HPDE6-E6E7 (cell line): ENCODE measurements at regions not wholly inside any gene's neighbourhood (a gene's known extent, or its start where the extent isn't known, plus 50 kb on each side); places are given as distances from the start of the nearest gene placed in this dataset.
"Not testable (repeated sequence)": the region's sequence is repeated elsewhere in the genome, so short reads cannot be mapped to it uniquely, and the experiment has no call there.

ENCODE experiments used
- DNase-seq: peaks from one replicate; pipeline ENCODE4 v3.0.0; 2011; ENCODE audit warnings: missing footprints; ENCODE audit errors: extremely low spot score

DNA sequence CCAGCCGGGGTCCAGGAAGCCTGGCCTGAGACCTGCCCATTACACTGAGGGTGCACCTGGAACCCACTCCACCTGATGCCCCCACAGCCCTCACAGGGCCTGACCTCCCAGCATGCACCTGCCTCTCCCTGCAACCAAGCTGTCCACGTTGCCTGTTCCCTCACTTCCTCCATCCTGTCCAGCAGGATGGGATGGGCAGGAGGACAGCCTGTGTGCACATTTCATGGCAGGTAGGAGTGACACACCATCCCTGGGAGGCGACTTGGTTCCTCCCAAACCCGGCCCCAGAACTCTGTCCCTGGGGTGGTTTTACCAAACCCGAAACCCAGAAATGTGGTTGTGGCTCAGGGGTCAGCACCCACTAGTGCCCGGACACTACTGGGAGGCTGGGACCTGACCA lies 203.8 kb upstream of the ZNF519 start:
- not testable (repeated sequence) for DNase-seq

DNA sequence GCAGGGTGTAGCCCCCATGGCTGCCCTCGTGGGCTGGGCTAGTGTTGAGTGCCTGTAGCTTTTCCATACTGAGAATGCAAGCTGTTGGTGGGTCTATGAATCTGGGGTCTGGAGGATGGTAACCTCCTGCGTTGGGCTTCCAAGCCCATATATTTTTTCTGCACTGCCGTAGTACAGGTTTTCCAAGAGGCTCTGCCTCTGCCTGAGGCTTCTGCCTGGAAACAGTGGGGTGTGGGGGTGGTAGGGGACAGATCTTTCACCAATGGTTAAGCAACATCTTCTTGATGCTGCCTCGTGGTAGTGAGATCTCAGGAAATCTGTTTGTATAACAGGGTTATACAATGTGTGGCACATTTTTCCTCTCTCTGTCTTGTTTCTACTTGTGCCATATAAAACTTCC lies 189.0 kb upstream of the ZNF519 start:
- DNase-seq: not testable (repeated sequence)

DNA sequence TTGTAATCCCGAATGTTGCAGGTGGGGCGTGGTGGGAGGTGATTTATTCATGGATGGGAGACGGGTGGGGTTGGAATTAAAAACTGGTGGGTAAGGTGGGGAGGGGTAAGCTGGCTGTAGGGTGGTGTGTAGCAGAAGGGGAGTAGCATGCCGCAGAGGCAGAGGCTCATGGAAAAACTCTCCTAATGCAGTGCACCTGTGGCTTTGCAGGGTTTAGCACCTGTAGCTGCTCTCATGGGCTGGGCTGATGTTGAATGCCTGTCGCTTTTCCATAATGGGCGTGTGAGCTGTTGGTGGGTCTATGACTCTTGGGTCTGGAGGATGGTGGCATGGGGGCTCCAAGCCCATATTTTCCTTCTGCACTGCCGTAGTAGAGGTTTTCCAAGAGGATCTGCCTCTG lies 169.0 kb upstream of the ZNF519 start:
- not testable (repeated sequence) for DNase-seq

DNA sequence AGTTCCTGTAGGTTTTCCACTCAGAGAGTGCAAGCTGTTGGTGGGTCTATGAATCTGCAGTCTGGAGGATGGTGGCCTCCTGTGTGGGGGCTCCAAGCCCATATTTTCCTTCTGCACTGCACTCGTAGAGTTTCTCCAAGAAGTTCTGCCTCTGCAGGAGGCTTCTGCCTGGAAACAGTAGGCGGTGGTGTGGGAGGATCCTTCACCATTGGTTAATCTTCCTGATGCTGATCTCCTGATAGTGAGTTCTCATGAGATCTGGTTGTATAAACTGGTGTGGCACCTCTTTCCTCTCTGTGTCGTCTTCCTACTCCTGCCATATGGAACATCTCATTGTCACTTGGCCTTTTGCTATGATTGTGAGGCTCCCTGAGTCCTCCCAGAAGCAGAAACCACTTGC lies 162.8 kb upstream of the ZNF519 start:
- not testable (repeated sequence) for DNase-seq

DNA sequence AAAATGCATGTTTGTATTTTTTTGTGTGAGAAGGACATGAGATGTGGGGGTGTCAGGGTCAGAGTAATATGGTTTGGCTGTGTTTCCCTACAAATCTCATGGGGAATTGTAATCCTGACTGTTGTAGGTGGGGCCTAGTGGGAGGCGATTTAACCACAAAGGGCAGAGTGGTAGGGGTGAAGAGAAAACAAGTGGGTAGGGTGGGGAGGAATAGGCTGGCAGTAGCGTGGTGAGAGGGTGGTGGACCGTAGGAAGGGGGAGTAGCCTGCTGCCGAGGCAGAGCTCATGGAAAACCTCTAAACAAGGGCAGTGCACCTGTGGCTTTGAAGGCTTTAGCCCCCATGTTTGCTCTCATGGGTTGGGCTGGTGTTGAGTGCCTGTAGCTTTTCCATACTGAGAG lies 152.8 kb upstream of the ZNF519 start:
- DNase-seq: no peak

DNA sequence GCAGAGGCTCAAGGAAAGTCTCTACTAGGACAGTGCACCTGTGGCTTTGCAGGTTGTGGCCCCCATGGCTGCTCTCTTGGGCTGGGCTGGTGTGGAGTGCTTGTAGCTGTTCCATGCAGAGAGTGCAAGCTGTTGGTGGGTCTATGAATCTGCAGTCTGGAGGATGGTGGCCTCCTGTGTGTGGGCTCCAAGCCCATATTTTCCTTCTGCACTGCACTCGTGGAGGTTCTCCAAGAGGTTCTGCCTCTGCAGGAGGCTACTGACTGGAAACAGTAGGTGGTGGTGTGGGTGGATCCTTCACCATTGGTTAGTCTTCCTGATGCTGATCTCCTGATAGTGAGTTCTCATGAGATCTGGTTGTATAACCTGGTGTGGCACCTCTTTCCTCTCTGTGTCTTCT lies 143.2 kb upstream of the ZNF519 start:
- DNase-seq: not testable (repeated sequence)

DNA sequence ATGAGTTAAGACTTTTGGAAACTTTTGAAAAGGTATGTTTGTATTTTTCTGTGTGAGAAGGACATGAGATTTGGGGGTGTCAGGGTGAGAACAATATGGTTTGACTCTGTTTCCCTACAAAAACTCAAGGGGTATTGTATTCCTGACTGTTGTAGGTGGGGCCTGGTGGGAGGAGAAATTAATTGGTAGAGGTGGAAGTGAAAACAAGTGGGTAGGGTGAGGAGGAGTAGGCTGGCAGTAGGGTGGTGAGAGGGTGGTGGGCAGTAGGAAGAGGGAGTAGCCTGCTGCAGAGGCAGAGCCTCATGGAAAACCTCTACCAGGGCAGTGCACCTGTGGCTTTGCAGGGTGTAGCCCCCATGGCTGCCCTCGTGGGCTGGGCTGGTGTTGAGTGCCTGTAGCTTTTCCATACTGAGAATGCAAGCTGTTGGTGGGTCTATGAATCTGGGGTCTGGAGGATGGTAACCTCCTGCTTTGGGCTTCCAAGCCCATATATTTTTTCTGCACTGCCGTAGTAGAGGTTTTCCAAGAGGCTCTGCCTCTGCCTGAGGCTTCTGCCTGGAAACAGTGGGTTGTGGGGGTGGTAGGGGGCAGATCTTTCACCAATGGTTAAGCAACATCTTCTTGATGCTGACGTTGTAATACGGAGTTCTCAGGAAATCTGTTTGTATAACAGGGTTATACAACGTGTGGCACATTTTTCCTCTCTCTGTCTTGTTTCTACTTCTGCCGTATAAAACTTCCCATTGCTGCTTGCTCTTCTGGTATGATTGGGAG lies 133.6 kb upstream of the ZNF519 start:
- DNase-seq: not testable (repeated sequence)

DNA sequence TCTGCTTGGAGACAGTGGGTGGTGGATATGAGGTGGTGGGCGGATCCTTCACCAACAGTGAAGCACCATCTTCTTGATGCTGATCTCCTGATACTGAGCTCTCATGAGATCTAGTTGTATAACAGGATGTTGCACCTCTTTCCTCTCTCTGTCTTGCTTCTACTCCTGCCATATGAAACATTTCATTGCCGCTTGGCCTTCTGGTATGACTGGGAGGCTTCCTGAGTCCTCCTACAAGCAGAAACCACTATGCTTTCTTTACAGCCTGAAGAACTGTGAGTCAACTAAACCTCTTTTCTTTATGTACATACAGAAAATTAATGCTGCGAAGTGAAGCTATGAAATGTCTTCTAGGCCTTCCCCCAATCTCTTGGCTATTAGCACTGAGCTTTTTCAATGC lies 130.6 kb upstream of the ZNF519 start:
- not testable (repeated sequence) for DNase-seq

DNA sequence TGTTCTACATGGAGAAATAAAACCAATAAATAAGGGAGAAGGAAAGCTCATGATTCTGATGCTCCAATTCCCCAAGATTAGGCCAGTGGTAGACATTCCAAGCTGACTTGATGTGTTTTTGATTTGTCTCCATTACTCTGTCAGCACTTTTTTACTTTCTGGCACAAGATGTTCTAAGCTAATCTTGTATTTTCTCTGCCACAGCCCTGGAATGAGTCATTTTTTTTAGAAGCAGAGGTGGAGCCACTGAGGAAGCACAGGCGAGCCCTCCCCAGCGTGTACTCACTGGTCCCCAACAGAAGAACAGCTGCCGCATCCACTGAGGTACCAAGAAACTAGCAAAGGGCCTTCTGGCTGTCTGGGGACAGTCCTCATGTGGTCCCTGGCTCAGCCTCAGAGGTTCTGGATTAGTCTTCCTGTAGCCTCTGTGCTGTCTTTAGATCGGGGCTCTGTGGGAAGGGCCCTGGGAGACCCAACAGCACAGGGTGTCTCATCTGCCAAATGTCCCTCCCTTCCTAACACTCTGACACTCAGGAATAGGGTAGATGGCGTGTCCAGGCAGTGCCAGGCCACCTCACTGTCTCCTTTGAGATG lies 117.9 kb upstream of the ZNF519 start:
- DNase-seq: not testable (repeated sequence)

DNA sequence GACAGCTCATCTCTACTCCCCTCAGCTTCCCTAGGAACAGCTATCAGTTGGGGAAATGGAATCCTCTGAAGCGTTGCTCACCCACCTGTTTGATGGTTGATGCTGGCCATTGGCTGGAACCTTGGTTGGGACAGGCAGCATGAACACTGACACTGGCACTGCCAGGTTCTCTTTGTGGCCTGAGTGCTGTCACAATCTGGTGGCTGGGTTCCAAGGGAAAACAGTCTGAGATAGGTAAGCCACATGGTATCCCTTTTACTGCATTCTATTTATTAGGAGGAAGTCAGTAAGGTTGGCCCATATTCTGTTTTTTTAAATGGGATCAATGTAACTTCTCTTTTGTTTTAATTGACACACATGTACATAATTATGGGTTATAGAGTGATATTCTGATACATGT lies 107.0 kb upstream of the ZNF519 start:
- DNase-seq: not testable (repeated sequence)

DNA sequence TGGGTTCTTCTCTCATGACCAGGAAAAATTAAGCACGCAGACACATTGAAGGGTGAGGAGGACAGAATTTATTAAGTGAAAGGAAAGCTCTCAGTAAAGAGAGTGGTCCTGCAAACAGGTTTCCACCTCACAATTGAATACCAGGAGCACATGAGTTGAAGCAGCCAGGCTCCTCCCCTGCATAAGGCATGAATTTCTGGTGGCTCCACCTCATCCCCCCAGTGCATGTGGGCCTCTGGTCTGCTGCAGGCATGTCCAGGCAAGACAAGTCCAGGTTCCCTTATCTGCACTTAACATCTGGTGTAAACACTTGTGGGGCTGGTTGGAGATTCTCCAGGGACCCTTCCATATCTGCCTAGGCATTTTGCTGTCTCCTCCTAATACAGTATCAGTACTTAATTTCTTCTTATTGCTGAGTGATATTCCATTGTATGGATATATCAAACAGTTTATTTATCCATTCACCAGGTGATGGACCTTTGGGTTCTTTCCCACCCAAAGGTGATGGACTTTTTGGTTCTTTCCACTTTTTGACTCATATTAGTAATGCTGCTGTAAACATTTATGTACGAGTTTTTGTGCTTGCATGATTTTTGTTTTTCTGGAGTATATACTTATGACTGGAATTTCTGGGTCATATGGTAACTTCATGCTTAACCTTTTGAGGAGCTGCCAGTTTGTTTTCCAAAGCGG lies 104.3 kb upstream of the ZNF519 start:
- not testable (repeated sequence) for DNase-seq

DNA sequence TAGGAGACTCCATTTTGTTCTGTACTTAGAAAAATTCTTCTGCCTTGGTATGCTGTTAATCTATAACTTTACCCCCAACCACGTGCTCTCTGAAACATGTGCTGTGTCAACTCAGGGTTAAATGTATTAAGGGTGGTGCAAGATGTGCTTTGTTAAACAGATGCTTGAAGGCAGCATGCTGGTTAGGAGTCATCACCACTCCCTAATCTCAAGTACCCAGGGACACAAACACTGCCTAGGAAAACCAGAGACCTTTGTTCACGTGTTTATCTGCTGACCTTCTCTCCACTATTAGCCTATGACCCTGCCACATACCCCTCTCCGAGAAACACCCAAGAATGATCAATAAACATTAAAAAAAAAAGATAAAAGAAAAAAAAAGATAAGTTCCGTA lies 93.0 kb upstream of the ZNF519 start:
- not testable (repeated sequence) for DNase-seq

DNA sequence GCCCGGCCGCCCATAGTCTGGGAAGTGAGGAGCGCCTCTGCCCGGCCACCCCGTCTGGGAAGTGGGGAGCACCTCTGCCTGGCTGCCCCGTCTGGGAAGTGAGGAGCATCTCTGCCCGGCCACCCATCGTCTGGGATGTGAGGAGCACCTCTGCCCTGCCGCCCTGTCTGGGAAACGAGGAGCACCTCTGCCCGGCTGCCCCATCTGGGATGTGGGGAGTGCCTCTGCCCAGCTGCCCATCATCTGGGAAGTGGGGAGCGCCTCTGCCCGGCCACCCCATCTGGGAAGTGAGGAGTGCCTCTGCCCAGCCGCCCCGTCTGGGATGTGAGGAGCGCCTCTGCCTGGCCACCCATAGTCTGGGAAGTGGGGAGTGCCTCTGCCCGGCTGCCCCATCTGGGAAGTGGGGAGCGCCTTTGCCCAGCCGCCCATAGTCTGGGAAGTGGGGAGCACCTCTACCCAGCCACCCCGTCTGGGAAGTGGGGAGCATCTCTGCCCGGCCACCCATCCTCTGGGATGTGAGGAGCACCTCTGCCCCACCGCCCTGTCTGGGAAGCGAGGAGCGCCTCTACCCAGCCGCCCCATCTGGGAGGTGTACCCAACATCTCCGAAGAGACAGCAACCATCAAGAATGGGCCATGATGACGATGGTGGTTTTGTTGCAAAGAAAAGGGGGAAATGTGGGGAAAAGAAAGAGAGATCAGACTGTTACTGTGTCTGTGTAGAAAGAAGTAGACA lies 92.5 kb upstream of the ZNF519 start:
- not testable (repeated sequence) for DNase-seq

DNA sequence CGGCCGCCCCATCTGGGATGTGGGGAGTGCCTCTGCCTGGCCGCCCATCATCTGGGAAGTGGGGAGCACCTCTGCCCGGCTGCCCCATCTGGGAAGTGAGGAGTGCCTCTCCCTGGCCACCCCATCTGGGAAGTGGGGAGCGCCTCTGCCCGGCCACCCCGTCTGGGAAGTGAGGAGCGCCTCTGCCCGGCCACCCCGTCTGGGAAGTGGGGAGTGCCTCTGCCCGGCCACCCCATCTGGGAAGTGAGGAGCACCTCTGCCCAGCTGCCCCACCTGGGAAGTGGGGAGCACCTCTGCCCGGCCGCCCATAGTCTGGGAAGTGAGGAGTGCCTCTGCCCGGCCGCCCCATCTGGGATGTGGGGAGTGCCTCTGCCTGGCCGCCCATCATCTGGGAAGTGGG lies 91.7 kb upstream of the ZNF519 start:
- DNase-seq: not testable (repeated sequence)

DNA sequence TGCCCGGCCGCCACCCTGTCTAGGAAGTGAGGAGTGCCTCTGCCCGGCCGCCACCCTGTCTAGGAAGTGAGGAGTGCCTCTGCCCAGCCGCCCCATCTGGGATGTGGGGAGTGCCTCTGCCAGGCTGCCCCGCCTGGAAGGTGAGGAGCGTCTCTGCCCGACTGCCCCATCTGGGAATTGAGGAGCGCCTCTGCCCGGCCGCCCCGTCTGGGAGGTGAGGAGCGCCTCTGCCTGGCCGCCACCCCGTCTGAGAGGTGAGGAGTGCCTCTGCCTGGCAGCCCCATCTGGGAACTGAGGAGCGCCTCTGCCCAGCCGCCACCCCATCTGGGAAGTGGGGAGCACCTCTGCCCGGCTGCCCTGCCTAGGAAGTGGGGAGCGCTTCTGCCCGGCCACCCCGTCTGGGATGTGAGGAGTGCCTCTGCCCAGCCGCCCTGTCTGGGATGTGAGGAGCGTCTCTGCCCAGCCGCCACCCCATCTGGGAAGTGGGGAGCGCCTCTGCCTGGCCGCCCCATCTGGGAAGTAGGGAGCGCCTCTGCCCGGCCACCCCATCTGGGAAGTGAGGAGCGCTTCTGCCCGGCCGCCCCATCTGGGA lies 91.1 kb upstream of the ZNF519 start:
- DNase-seq: not testable (repeated sequence)

DNA sequence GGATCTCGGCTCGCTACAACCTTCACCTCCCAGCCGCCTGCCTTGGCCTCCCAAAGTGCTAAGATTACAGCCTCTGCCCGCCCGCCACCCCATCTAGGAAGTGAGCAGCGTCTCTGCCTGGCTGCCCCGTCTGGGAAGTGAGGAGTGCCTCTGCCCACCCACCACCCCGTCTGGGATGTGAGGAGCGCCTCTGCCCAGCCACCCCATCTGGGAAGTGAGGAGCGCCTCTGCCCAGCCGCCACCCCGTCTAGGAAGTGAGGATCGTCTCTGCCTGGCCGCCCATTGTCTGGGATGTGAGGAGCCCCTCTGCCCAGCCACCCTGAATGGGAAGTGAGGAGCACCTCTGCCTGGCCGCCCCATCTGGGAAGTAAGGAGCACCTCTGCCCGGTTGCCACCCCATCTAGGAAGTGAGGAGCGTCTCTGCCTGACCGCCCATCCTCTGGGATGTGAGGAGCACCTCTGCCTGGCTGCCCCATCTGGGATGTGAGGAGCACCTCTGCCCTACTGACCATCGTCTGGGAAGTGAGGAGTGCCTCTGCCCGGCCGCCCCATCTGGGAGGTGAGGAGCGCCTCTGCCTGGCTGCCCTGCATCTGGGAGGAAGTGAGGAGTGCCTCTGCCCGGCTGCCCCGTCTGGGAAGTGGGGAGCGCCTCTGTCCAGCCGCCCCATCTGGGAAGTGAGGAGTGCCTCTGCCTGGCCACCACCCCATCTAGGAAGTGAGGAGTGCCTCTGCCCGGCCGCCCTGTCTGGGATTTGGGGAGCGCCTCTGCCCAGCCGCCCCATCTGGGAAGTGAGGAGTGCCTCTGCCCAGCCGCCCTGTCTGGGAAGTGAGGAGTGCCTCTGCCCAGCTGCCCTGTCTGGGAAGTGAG lies 90.4 kb upstream of the ZNF519 start:
- not testable (repeated sequence) for DNase-seq

DNA sequence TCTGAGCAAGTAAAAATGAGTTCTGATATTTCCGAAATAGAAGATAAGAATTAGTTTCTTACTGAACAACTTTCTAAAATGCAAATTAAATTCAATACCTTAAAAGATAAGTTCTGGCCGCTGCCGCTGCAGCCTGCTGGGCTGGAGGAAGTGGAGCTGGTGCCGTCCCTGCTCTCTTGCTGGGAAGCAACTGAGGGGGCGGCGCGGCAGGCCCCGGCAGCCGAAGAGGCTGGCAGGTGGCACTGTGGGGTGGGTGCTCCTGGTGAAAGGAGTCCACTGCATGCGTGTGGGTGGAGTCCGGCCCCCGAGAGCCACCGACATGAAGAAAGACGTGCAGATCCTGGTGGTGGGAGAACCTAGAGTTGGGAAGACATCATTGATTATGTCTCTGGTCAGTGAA lies 89.5 kb upstream of the ZNF519 start:
- DNase-seq: no peak

DNA sequence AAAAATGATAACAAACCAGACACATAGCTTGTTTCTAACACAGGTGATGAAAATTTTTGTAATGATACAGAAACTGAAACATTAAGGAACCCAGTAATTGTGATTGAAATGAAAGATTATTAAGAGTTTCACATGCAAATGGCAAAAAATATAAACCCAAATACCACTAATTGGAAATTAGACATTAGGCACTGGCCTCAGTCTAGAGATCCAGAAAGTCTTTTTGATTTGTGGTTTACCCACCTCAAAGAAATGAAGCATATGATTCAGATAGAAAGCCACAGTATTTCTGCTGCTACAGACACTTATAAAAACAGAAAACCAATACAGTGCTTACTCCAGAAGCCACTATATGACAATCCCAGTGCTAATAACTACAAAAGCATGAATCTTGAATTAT lies 83.7 kb upstream of the ZNF519 start:
- not testable (repeated sequence) for DNase-seq

DNA sequence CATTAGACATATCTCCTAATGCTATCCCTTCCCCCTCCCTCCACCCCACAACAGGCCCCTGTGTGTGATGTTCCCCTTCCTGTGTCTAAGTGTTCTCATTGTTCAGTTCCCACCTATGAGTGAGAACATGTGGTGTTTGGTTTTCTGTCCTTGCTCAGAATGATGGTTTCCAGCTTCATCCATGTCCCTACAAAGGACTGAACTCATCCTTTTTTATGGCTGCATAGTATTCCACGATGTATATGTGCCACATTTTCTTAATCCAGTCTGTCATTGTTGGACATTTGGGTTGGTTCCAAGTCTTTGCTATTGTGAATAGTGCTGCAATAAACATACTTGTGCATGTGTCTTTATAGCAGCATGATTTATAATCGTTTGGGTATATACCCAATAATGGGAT lies 71.2 kb upstream of the ZNF519 start:
- DNase-seq: not testable (repeated sequence)

DNA sequence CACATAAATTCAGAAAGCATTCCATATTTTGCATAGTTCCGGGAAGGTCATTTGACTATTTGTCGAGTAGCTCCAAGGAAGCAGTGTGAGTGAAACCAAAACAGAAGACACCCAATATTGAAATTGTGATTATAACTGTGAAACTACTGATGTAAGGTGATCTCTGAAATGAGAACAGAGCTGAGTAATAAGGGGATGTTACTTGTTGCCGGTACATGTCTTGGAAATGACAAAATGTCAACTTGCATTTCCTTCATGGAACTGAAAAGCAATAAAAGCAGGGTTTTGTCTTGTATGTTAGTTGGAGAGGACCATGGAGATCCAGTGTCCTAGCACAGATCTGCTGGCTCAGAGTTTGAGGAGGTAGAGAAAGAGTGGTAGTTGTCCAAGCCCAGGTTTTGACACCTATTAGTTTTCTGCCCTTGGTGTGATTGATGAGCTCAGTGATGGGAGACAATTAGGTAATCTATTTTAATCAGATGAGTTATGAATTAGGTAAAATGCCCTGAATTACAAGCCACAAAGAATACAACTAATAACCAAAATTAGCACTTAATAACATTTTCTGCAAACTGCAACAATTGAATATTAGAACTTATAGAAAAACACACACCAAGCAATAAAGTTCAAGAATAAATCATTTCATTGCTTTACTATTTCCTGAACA lies 58.7 kb upstream of the ZNF519 start:
- DNase-seq: not testable (repeated sequence)
